ENCODE measurements at regions not wholly inside any gene's neighbourhood (a gene's known extent, or its start where the extent isn't known, plus 50 kb on each side); places are given as distances from the start of the nearest gene placed in this dataset.

- H3K27ac ChIP-seq = no peak overlapping the region
- H3K4me3 ChIP-seq (ENCODE audit: low read depth, low read length) = no peak overlapping the region
- DNase-seq = no peak
- no peaks in the 10 kb centered on the region for H3K36me3 ChIP-seq (replicated peaks)
- H3K27me3 ChIP-seq (replicated peaks) = no peaks in the 10 kb centered on the region
- no peak for TF ChIP-seq CTCF (IDR thresholded peaks at IDR 0.05; ENCODE audit: low read depth, low read length, missing control alignments)
- in situ Hi-C loops (cut with HindIII; ENCODE audit: low pct_ligation_motif_present, low sequenced_read_pairs) = no loop called here
These were observed 452.9 kb upstream of the MAN1A1 start for GRCh38 chr6:119802464-119802863.

- no peak for TF ChIP-seq CTCF (IDR thresholded peaks at IDR 0.05; ENCODE audit: low read depth, low read length, missing control alignments)
- Histone ChIP-seq H3K27ac (no peak overlapping the region), H3K36me3 (replicated peaks) (no peaks in the 10 kb centered on the region), H3K27me3 (replicated peaks) (no peaks in the 10 kb centered on the region), H3K4me3 (ENCODE audit: low read depth, low read length) (no peak overlapping the region)
- DNase-seq = no peak
- in situ Hi-C loops (cut with HindIII; ENCODE audit: low pct_ligation_motif_present, low sequenced_read_pairs) = no loop called here
These were observed 451.5 kb upstream of the MAN1A1 start for GRCh38 chr6:119801056-119801455.

- Histone ChIP-seq H3K27me3 (replicated peaks) (no peaks in the 10 kb centered on the region), H3K36me3 (replicated peaks) (no peaks in the 10 kb centered on the region), H3K4me3 (ENCODE audit: low read depth, low read length) (no peak overlapping the region), H3K27ac (no peak overlapping the region)
- TF ChIP-seq CTCF (IDR thresholded peaks at IDR 0.05; ENCODE audit: low read depth, low read length, missing control alignments) = no peak
- DNase-seq = no peak
- in situ Hi-C loops (cut with HindIII; ENCODE audit: low pct_ligation_motif_present, low sequenced_read_pairs) = no loop called here
These were observed 451.0 kb upstream of the MAN1A1 start for GRCh38 chr6:119800526-119800925.

- DNase-seq = no peak
- no peak overlapping the region for H3K4me3 ChIP-seq (ENCODE audit: low read depth, low read length)
- H3K27me3 ChIP-seq (replicated peaks) = no peaks in the 10 kb centered on the region
- H3K36me3 ChIP-seq (replicated peaks) = no peaks in the 10 kb centered on the region
- no peak overlapping the region for H3K27ac ChIP-seq
- in situ Hi-C loops (cut with HindIII; ENCODE audit: low pct_ligation_motif_present, low sequenced_read_pairs) = no loop called here
- TF ChIP-seq CTCF (IDR thresholded peaks at IDR 0.05; ENCODE audit: low read depth, low read length, missing control alignments) = no peak
These were observed 450.3 kb upstream of the MAN1A1 start for GRCh38 chr6:119799596-119800509.

GRCh38 chr6:119791736-119792135 is 442.2 kb upstream of the MAN1A1 start:
- in situ Hi-C loops (cut with HindIII; ENCODE audit: low pct_ligation_motif_present, low sequenced_read_pairs) = no loop called here
- H3K27ac ChIP-seq = no peak overlapping the region
- no peaks in the 10 kb centered on the region for H3K27me3 ChIP-seq (replicated peaks)
- no peaks in the 10 kb centered on the region for H3K36me3 ChIP-seq (replicated peaks)
- no peak for TF ChIP-seq CTCF (IDR thresholded peaks at IDR 0.05; ENCODE audit: low read depth, low read length, missing control alignments)
- DNase-seq = no peak
- no peak overlapping the region for H3K4me3 ChIP-seq (ENCODE audit: low read depth, low read length)

Measured in brain microvascular endothelial cell (primary cell).